ENCODE measurements at regions not wholly inside any gene's neighbourhood (a gene's known extent, or its start where the extent isn't known, plus 50 kb on each side); places are given as distances from the start of the nearest gene placed in this dataset.

DNA sequence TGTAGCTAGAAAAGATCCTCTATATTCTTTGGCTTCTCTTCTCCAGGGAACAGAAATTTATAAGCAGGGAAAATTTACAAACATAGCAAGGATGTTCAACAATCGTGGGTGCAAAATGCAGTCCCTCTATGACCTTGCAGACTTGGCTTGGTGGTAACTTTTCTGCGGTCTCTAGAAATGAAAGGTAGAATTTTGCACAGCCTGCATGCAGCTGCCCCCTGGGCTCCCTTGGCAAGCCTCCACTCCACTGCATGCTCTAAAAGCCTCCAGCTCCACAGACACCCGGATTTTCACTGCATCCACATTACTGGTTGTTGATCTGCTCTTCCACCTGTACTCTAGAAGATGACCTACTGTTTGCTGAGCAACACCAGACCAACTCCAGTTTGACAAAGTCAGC lies 236.5 kb upstream of the EYS start:
- in situ Hi-C loops (cut with HindIII; ENCODE audit: low pct_ligation_motif_present, low sequenced_read_pairs) = no loop called here
- TF ChIP-seq CTCF (IDR thresholded peaks at IDR 0.05; ENCODE audit: low read depth, low read length, missing control alignments) = no peak
- H3K27ac ChIP-seq = no peak overlapping the region
- H3K27me3 ChIP-seq (replicated peaks) = no peaks in the 10 kb centered on the region
- no peak for DNase-seq
- H3K36me3 ChIP-seq (replicated peaks) = no peaks in the 10 kb centered on the region
- H3K4me3 ChIP-seq (ENCODE audit: low read depth, low read length) = no peak overlapping the region

DNA sequence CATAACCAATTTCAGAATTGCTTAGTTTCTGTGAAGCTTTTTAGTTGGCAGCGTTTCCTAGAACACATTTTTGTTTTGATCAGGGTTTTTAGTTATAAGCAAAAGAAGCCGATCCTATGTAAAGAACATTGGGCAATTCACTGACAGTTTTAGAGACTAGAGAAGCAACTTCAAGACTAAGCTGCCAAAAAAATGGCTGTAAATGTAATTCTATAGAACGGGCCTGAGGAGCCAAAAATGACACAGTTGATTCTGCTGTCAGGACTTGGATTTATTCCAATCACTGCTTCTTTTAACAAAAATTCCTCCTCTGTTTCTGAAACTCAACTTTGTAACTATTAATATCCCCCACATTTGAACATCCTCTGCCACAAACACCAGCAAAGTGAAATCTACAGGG lies 236.0 kb upstream of the EYS start:
- in situ Hi-C loops (cut with HindIII; ENCODE audit: low pct_ligation_motif_present, low sequenced_read_pairs) = no loop called here
- no peak overlapping the region for H3K4me3 ChIP-seq (ENCODE audit: low read depth, low read length)
- no peaks in the 10 kb centered on the region for H3K27me3 ChIP-seq (replicated peaks)
- DNase-seq = no peak
- H3K36me3 ChIP-seq (replicated peaks) = no peaks in the 10 kb centered on the region
- no peak overlapping the region for H3K27ac ChIP-seq
- no peak for TF ChIP-seq CTCF (IDR thresholded peaks at IDR 0.05; ENCODE audit: low read depth, low read length, missing control alignments)

- no peak overlapping the region for H3K4me3 ChIP-seq (ENCODE audit: low read depth, low read length)
- no peak overlapping the region for H3K27ac ChIP-seq
- no peaks in the 10 kb centered on the region for H3K27me3 ChIP-seq (replicated peaks)
- no peaks in the 10 kb centered on the region for H3K36me3 ChIP-seq (replicated peaks)
- TF ChIP-seq CTCF (IDR thresholded peaks at IDR 0.05; ENCODE audit: low read depth, low read length, missing control alignments) = no peak
- in situ Hi-C loops (cut with HindIII; ENCODE audit: low pct_ligation_motif_present, low sequenced_read_pairs) = no loop called here
- DNase-seq = no peak
Observed at GRCh38 chr6:65938000-65938399, 231.0 kb upstream of the EYS start.

DNA sequence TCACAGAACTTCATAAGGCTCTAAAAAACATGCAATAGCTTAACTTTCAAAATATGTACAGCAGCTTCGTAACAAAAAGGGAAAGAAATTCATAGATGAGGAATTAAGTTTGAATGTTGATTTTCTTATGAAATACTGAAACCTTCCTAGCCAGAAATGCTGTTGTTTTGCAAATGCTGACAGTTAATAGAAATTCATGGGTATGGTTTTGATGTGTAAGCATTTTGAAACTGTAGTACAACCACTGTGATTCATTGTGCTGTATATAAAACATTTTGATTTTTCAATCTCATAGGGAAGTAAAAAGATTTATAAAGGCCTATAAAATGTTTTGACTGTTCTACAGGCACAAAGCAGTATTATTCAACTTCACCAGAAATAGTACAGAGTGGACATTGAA lies 228.4 kb upstream of the EYS start:
- Histone ChIP-seq H3K4me3 (ENCODE audit: low read depth, low read length) (no peak overlapping the region), H3K27ac (no peak overlapping the region), H3K27me3 (replicated peaks) (no peaks in the 10 kb centered on the region), H3K36me3 (replicated peaks) (no peaks in the 10 kb centered on the region)
- DNase-seq = no peak
- in situ Hi-C loops (cut with HindIII; ENCODE audit: low pct_ligation_motif_present, low sequenced_read_pairs) = no loop called here
- no peak for TF ChIP-seq CTCF (IDR thresholded peaks at IDR 0.05; ENCODE audit: low read depth, low read length, missing control alignments)

DNA sequence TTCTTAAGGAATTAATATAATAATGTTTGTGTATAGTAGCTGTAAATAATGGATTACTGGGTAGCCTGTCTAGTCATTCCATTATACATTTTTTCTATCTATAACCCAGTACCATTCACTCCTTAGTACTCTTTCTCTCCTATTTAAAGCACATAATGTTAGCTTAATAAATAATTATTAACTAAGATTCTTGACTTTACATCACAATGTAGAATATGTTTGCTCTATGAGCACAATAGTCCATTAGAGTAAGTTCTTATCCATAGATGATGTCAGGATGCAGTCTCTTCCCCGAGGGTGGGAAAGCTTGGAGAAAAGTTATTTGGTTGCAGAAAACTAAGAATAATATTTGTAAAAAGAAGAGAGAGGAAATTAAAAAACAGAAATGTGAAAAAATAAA lies 226.4 kb upstream of the EYS start:
- in situ Hi-C loops (cut with HindIII; ENCODE audit: low pct_ligation_motif_present, low sequenced_read_pairs) = no loop called here
- no peak for TF ChIP-seq CTCF (IDR thresholded peaks at IDR 0.05; ENCODE audit: low read depth, low read length, missing control alignments)
- Histone ChIP-seq H3K4me3 (ENCODE audit: low read depth, low read length) (no peak overlapping the region), H3K27ac (no peak overlapping the region), H3K27me3 (replicated peaks) (no peaks in the 10 kb centered on the region), H3K36me3 (replicated peaks) (no peaks in the 10 kb centered on the region)
- DNase-seq = no peak

GRCh38 chr6:65927141-65927540 lies 220.1 kb upstream of the EYS start:
- no peak overlapping the region for H3K4me3 ChIP-seq (ENCODE audit: low read depth, low read length)
- DNase-seq = no peak
- no peak overlapping the region for H3K27ac ChIP-seq
- no peaks in the 10 kb centered on the region for H3K36me3 ChIP-seq (replicated peaks)
- H3K27me3 ChIP-seq (replicated peaks) = no peaks in the 10 kb centered on the region
- TF ChIP-seq CTCF (IDR thresholded peaks at IDR 0.05; ENCODE audit: low read depth, low read length, missing control alignments) = no peak
- in situ Hi-C loops (cut with HindIII; ENCODE audit: low pct_ligation_motif_present, low sequenced_read_pairs) = no loop called here

Measured in brain microvascular endothelial cell (primary cell).